OCI-LY3 (cell line): ENCODE measurements at regions not wholly inside any gene's neighbourhood (a gene's known extent, or its start where the extent isn't known, plus 50 kb on each side); places are given as distances from the start of the nearest gene placed in this dataset.

Source experiments
- H2AFZ ChIP-seq: fragments of 200-600, 300-600 bp; shearing (Covaris generic); 2 replicates; pipeline ENCODE4 v1.6.0; 2014; ENCODE audit warnings: antibody characterized with exemption, low read depth, low read length
- H3K27ac ChIP-seq: fragments of 200-600, 300-600 bp; sonication (generic); 2 replicates; pipeline ENCODE4 v1.5.1; 2014; ENCODE audit warnings: mild to moderate bottlenecking, low read length, moderate library complexity, mixed read lengths
- H3K27me3 ChIP-seq: fragments of 200-600, 300-600 bp; sonication (generic); 2 replicates; pipeline ENCODE4 v1.6.1; 2014; ENCODE audit warnings: low read depth, low read length, mixed read lengths
- H3K36me3 ChIP-seq: fragments of 200-600, 300-600 bp; sonication (generic); replicated peaks from 2 replicates; pipeline ENCODE3; 2014; ENCODE audit warnings: low read depth, low read length, mixed read lengths
- H3K4me1 ChIP-seq: fragments of 300-600, 200-600 bp; sonication (generic); 2 replicates; pipeline ENCODE4 v1.6.1; 2014; ENCODE audit warnings: low read length, mixed read lengths
- H3K4me2 ChIP-seq: fragments of 200-600, 300-600 bp; sonication (generic); 2 replicates; pipeline ENCODE4 v1.6.1; 2014; ENCODE audit warnings: low read length, mixed read lengths
- H3K4me3 ChIP-seq: fragments of 300-600, 200-600 bp; sonication (generic); 2 replicates; pipeline ENCODE4 v1.5.1; 2014; ENCODE audit warnings: antibody characterized with exemption, mild to moderate bottlenecking, low read length, moderate library complexity
- H3K79me2 ChIP-seq: fragments of 300-600, 200-600 bp; shearing (Covaris generic); 2 replicates; pipeline ENCODE4 v1.6.1; 2014; ENCODE audit warnings: mild to moderate bottlenecking, low read length, mixed read lengths
- H3K9ac ChIP-seq: fragments of 300-600, 200-600 bp; shearing (Covaris generic); 2 replicates; pipeline ENCODE4 v1.6.0; 2014; ENCODE audit warnings: mild to moderate bottlenecking, low read length, moderate library complexity
- H3K9me3 ChIP-seq: fragments of 200-600, 300-600 bp; shearing (Covaris generic); 2 replicates; pipeline ENCODE4 v1.6.1; 2014; ENCODE audit warnings: low read length, mixed read lengths; ENCODE audit not compliant: insufficient read depth
- H4K20me1 ChIP-seq: fragments of 200-600, 300-600 bp; sonication (generic); 2 replicates; pipeline ENCODE4 v1.6.1; 2016; ENCODE audit warnings: low read length, mixed read lengths; ENCODE audit not compliant: insufficient read depth
- CTCF ChIP-seq: fragments of 200-600, 300-600 bp; sonication (generic); IDR thresholded peaks from 2 replicates; pipeline ENCODE4 v1.5.1; 2014; ENCODE audit warnings: antibody characterized with exemption, low read length, low read depth
- EZH2phosphoT487 ChIP-seq: fragments of 200-600 bp; shearing (Covaris generic); IDR thresholded peaks from 2 replicates; pipeline ENCODE4 v1.6.1; 2018; ENCODE audit warnings: antibody characterized with exemption, mixed run types, low read depth

DNA sequence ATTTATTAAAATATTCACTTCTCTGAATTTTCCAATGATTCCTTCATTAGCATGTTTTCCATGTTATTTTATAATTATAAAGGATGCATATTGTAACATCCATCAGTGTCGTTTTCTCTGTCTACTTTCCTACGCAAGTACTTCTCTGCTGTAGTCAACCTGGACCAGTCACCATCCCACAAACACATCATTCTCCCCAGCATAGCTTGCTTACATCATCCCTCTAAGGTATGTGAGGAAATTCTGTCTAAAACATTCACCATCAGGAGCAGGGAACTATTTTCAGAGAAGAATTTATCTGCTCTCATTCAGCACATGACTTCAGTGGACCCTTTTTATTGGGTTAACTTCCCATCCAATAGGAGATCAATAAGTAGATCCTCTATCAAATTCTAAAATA lies 806.1 kb upstream of the ARGLU1 start:
- Histone ChIP-seq H3K27ac (no peak overlapping the region), H3K79me2 (no peaks in the 10 kb centered on the region), H3K4me1 (peaks cover 5% of the 10 kb centered on the region; the same call in 1 of the 2 replicates), H3K36me3 (no peaks in the 10 kb centered on the region), H3K4me2 (no peak overlapping the region), H3K27me3 (no peaks in the 10 kb centered on the region), H3K9me3 (no peaks in the 10 kb centered on the region), H3K4me3 (no peak overlapping the region), H4K20me1 (no peaks in the 10 kb centered on the region), H2AFZ (no peak overlapping the region), H3K9ac (no peak overlapping the region)
- no peak for TF ChIP-seq CTCF
- no peak for TF ChIP-seq EZH2phosphoT487

- Histone ChIP-seq H3K36me3 (no peaks in the 10 kb centered on the region), H3K27me3 (no peaks in the 10 kb centered on the region), H4K20me1 (no peaks in the 10 kb centered on the region), H3K27ac (no peak overlapping the region), H2AFZ (peak overlapping the region; percentile 78), H3K4me2 (peak overlapping the region; percentile 65), H3K4me1 (peaks cover 5% of the 10 kb centered on the region; the same call in 1 of the 2 replicates), H3K9me3 (no peaks in the 10 kb centered on the region), H3K4me3 (peak overlapping the region; percentile 60), H3K79me2 (no peaks in the 10 kb centered on the region), H3K9ac (no peak overlapping the region)
- no peak for TF ChIP-seq EZH2phosphoT487
- TF ChIP-seq CTCF: peak; percentile 77
Measured at GRCh38 chr13:107373551-107373950, 805.6 kb upstream of the ARGLU1 start.

DNA sequence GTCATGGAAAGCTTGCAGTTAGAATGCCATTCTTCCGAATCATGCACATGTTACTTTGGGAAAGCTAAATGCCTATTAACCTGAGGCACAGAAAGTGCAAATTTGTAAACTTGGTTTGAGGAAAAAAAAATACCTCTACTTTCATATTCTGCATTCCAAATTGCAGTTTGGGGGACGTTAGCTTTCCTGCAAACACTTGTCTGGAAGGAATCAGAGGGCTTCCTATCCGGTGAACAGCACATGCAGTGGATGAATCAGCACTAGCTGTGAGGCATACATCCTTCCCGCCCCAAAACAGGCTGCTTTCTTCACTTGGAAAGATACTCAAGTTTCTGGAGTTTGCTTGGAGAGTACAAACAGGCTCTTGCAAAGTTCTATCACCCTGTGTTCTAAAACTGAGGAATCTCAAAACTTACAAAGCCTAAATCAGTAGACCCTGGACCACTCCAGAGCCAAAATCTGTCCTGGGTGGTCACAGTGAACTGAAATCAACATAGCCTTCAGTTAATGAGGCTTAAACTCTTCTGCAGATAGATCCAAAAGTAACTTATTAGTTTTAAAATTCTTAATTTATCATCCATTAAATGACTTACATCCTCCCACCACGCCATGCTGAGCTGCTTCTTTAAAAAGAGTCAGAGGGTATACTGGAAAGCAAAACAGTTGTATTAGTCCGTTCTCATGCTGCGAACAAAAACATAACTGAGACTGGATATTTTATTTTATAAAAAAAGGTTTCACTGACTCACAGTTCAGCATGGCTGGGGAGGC lies 802.3 kb upstream of the ARGLU1 start:
- no peaks in the 10 kb centered on the region for H3K9me3 ChIP-seq
- H3K4me3 ChIP-seq: no peak overlapping the region
- peaks cover 5% of the 10 kb centered on the region; the same call in 1 of the 2 replicates for H3K4me1 ChIP-seq
- H3K9ac ChIP-seq: no peak overlapping the region
- no peaks in the 10 kb centered on the region for H3K79me2 ChIP-seq
- H3K27ac ChIP-seq: no peak overlapping the region
- H3K4me2 ChIP-seq: no peak overlapping the region
- H3K27me3 ChIP-seq: no peaks in the 10 kb centered on the region
- no peaks in the 10 kb centered on the region for H4K20me1 ChIP-seq
- TF ChIP-seq EZH2phosphoT487 (no peak), CTCF (no peak)
- no peaks in the 10 kb centered on the region for H3K36me3 ChIP-seq
- H2AFZ ChIP-seq: no peak overlapping the region

GRCh38 chr13:107367258-107367657 lies 799.3 kb upstream of the ARGLU1 start:
- no peak overlapping the region for H3K9ac ChIP-seq
- H3K9me3 ChIP-seq: no peaks in the 10 kb centered on the region
- H3K27ac ChIP-seq: no peak overlapping the region

More at GRCh38 chr13:107367258-107367657, 799.3 kb upstream of the ARGLU1 start:
- Histone ChIP-seq H3K4me2 (no peak overlapping the region), H3K79me2 (no peaks in the 10 kb centered on the region), H3K36me3 (no peaks in the 10 kb centered on the region), H2AFZ (peak overlapping the region; percentile 23; the same call in 1 of the 2 replicates), H4K20me1 (no peaks in the 10 kb centered on the region), H3K4me1 (no peaks in the 10 kb centered on the region), H3K27me3 (peaks cover 3% of the 10 kb centered on the region; the same call in 1 of the 2 replicates), H3K4me3 (no peak overlapping the region)
- TF ChIP-seq CTCF: no peak
